Mucosa of descending colon (tissue), 3 donors: ENCODE measurements at regions not wholly inside any gene's neighbourhood (a gene's known extent, or its start where the extent isn't known, plus 50 kb on each side); places are given as distances from the start of the nearest gene placed in this dataset.
"Not testable (repeated sequence)": the region's sequence is repeated elsewhere in the genome, so short reads cannot be mapped to it uniquely, and the experiment has no call there.

Experiments used
- ATAC-seq: fragments of 200-7000 bp; cut with Tn5 transposase; one replicate; pipeline ENCODE4 v1.9.1; 2020; ENCODE audit warnings: mild to moderate bottlenecking, moderate library complexity
- DNase-seq, 3 donors: peaks; one replicate each; pipeline ENCODE4 v3.0.0-alpha.2; 2020
- H3K36me3 ChIP-seq: fragments of 200-600 bp; one replicate; pipeline ENCODE4 v1.8.0; 2021; ENCODE audit warnings: low read depth, mild to moderate bottlenecking
- H3K4me1 ChIP-seq: fragments of 200-600 bp; one replicate; pipeline ENCODE4 v1.8.0; 2021; ENCODE audit warnings: low read depth, mild to moderate bottlenecking
- H3K4me3 ChIP-seq: fragments of 200-600 bp; one replicate; pipeline ENCODE4 v1.8.0; 2021; ENCODE audit warnings: mild to moderate bottlenecking
- H3K9me3 ChIP-seq: fragments of 200-600 bp; one replicate; pipeline ENCODE4 v1.8.0; 2021; ENCODE audit warnings: mild to moderate bottlenecking
- intact Hi-C, 2 donors: fragments of 100-400 bp; cut with DNase I in 1 of 2; cut with micrococcal nuclease in 1 of 2; formaldehyde crosslinking; loops; one replicate each; pipeline versions ENCODE4 v1.11.0 to v1.11.1; 2022; cut with DNase I, micrococcal nuclease
- TF ChIP-seq, protein P1 (sequence below): fragments of 200-600 bp; IDR thresholded peaks from one replicate; pipeline ENCODE4 v1.8.0; 2022; ENCODE audit warnings: antibody characterized with exemption, mild to moderate bottlenecking
- donor health status: DM: no; HTN: no; CAD: no; lungs with moderate emphysema.
- donor health status: DM: no; HTN: no; CAD: no.
- donor health status: DM: no; HTN: yes; CAD: no.

GRCh38 chr10:121375172-121375571 is 223.1 kb downstream of the FGFR2 start:
- no peak for DNase-seq
- TF ChIP-seq, protein P1, sequence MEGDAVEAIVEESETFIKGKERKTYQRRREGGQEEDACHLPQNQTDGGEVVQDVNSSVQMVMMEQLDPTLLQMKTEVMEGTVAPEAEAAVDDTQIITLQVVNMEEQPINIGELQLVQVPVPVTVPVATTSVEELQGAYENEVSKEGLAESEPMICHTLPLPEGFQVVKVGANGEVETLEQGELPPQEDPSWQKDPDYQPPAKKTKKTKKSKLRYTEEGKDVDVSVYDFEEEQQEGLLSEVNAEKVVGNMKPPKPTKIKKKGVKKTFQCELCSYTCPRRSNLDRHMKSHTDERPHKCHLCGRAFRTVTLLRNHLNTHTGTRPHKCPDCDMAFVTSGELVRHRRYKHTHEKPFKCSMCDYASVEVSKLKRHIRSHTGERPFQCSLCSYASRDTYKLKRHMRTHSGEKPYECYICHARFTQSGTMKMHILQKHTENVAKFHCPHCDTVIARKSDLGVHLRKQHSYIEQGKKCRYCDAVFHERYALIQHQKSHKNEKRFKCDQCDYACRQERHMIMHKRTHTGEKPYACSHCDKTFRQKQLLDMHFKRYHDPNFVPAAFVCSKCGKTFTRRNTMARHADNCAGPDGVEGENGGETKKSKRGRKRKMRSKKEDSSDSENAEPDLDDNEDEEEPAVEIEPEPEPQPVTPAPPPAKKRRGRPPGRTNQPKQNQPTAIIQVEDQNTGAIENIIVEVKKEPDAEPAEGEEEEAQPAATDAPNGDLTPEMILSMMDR: no peak
- ATAC-seq: no peak

DNA sequence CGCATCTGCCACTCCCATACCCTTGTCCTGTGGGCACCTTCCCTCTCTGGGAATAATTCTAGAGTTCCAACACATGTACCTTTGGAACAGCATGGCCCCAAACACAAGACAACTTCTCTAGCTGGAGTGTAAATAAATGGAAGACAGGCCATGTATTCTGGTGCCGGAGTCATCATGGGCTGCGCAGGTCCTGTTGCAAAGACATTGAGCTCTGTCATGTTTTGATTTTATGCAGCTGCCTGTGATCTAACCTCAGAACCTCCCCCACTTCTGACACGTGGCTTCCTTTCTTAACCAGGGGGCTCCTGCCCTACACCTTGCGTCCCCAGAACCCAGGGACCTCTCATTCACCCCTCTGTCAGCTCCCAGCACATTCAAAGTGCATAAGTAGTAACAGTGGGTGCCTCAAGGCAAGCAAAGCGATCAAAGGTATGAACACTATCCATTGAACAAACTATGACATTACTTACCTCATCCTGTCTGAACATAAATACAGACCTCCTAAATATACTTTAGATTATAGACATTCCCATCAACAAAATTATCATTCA is 219.9 kb downstream of the FGFR2 start:
- intact Hi-C loops: no loop called here

More at GRCh38 chr10:121375172-121375571, 223.1 kb downstream of the FGFR2 start:
- Histone ChIP-seq H3K36me3 (no peaks in the 10 kb centered on the region), H3K9me3 (no peaks in the 10 kb centered on the region), H3K4me3 (no peak overlapping the region), H3K4me1 (no peaks in the 10 kb centered on the region)
- intact Hi-C loops: no loop called here

GRCh38 chr10:121379013-121379412 is 219.2 kb downstream of the FGFR2 start:
- intact Hi-C loops: no loop called here
- Histone ChIP-seq H3K9me3 (no peaks in the 10 kb centered on the region), H3K36me3 (no peaks in the 10 kb centered on the region), H3K4me3 (no peak overlapping the region), H3K4me1 (no peaks in the 10 kb centered on the region)
- ATAC-seq (no peak), DNase-seq (no peak)
- TF ChIP-seq, protein P1: no peak

More for the DNA sequence above, 219.9 kb downstream of the FGFR2 start:
- TF ChIP-seq, protein P1: no peak
- Histone ChIP-seq H3K9me3 (no peaks in the 10 kb centered on the region), H3K36me3 (no peaks in the 10 kb centered on the region), H3K4me3 (no peak overlapping the region), H3K4me1 (no peaks in the 10 kb centered on the region)
- ATAC-seq (no peak), DNase-seq (no peak)

GRCh38 chr10:121380211-121380610 is 218.0 kb downstream of the FGFR2 start:
- H3K4me1 ChIP-seq: no peaks in the 10 kb centered on the region
- H3K4me3 ChIP-seq: no peak overlapping the region
- DNase-seq (no peak), ATAC-seq (no peak)
- no peaks in the 10 kb centered on the region for H3K9me3 ChIP-seq
- TF ChIP-seq, protein P1: no peak
- H3K36me3 ChIP-seq: no peaks in the 10 kb centered on the region
- intact Hi-C loops: no loop called here

GRCh38 chr10:121382029-121382520 is 216.2 kb downstream of the FGFR2 start:
- H3K9me3 ChIP-seq, H3K4me1 ChIP-seq, ATAC-seq, H3K36me3 ChIP-seq, DNase-seq, intact Hi-C loops, H3K4me3 ChIP-seq: not testable (repeated sequence)

DNA sequence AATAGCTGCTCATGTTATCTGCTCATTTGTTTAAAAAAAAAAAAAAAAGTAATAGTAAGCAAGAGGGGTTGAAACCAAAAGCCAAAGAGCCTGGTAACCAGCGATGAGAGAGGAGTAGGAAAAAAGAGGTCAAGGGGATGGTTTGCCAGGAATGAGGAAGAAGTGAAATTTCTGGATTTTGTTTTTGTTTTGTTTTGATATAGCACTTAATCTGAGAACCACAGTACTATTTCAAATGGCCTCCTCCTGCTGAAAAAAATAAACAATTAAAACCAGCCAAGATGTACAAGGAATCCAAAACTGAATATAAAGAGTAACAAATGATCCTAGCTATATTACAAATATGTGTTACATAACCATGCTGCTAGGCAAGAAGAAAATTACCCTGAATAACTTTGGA is 213.1 kb downstream of the FGFR2 start:
- TF ChIP-seq, protein P1: no peak
- no peaks in the 10 kb centered on the region for H3K9me3 ChIP-seq
- no peaks in the 10 kb centered on the region for H3K4me1 ChIP-seq
- H3K36me3 ChIP-seq: no peaks in the 10 kb centered on the region
- DNase-seq (no peak), ATAC-seq (no peak)
- H3K4me3 ChIP-seq: no peak overlapping the region
- intact Hi-C loops: no loop called here
